ENCODE measurements at regions not wholly inside any gene's neighbourhood (a gene's known extent, or its start where the extent isn't known, plus 50 kb on each side); places are given as distances from the start of the nearest gene placed in this dataset.

- no peaks in the 10 kb centered on the region for H3K4me1 ChIP-seq (ENCODE audit: insufficient read depth, low read length)
- H3K9ac ChIP-seq (ENCODE audit: low read length), result no peak overlapping the region
- H3K27ac ChIP-seq (ENCODE audit: low read depth, low read length), result no peak overlapping the region
- H3K9me3 ChIP-seq (ENCODE audit: low read length), result no peaks in the 10 kb centered on the region
- H3K36me3 ChIP-seq (ENCODE audit: insufficient read depth, low read length), result no peaks in the 10 kb centered on the region
- H3K27me3 ChIP-seq (ENCODE audit: control insufficient read depth in 1 of 2, insufficient read depth in 2 of 2, low read length in 2 of 2), result no peaks in the 10 kb centered on the region
- no peak overlapping the region for H3K4me3 ChIP-seq (ENCODE audit: low read depth in 1 of 2, low read length in 2 of 2)
These were observed 182.0 kb upstream of the RGMA start for GRCh38 chr15:93270937-93271467.

DNA sequence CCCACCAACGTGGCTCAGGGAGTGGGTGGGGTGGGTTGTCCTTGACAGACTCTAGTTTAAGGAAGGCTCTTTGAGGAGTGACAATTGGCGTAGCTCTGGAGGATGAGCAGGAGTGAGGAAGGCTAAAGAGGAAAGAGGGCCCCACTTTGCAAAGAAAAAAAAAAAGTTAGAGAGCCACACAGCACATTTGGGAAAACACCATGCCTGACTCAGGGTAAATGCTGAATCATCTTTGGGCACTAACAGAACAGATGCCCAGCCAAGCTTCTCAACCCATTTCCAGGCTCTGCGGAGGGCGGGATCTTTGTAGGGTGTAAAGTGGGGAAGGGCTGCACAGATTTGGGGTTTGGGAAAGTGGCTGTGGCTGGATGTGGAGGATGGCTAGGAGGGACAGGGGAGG, 179.1 kb upstream of the RGMA start:
- H3K27ac ChIP-seq (ENCODE audit: low read depth, low read length), result no peak overlapping the region
- H3K9me3 ChIP-seq (ENCODE audit: low read length), result no peaks in the 10 kb centered on the region
- H3K27me3 ChIP-seq (ENCODE audit: control insufficient read depth in 1 of 2, insufficient read depth in 2 of 2, low read length in 2 of 2), result no peaks in the 10 kb centered on the region
- H3K4me1 ChIP-seq (ENCODE audit: insufficient read depth, low read length), result no peaks in the 10 kb centered on the region
- no peak overlapping the region for H3K9ac ChIP-seq (ENCODE audit: low read length)
- no peaks in the 10 kb centered on the region for H3K36me3 ChIP-seq (ENCODE audit: insufficient read depth, low read length)
- H3K4me3 ChIP-seq (ENCODE audit: low read depth in 1 of 2, low read length in 2 of 2), result no peak overlapping the region

DNA sequence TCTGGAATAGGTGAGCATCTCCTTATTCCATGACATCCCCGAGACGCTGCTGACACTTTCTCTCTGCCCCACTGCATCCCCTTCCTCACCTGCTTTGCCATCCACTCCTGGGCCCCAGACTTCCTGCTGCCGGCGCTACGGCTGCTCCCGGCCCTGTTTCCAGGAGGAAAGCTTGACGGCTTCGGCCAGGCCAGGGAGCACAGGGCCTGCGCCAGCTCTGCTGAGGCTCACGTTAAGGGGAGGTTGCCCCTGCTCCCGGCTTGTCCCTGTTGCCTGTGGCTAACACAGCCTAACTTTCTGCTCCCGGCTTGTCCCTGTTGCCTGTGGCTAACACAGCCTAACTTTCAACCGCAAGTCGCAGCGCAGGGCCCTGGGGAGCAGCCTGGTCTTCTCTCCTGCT, 177.3 kb upstream of the RGMA start:
- no peaks in the 10 kb centered on the region for H3K4me1 ChIP-seq (ENCODE audit: insufficient read depth, low read length)
- no peak overlapping the region for H3K9ac ChIP-seq (ENCODE audit: low read length)
- no peaks in the 10 kb centered on the region for H3K27me3 ChIP-seq (ENCODE audit: control insufficient read depth in 1 of 2, insufficient read depth in 2 of 2, low read length in 2 of 2)
- no peak overlapping the region for H3K27ac ChIP-seq (ENCODE audit: low read depth, low read length)
- no peaks in the 10 kb centered on the region for H3K36me3 ChIP-seq (ENCODE audit: insufficient read depth, low read length)
- no peak overlapping the region for H3K4me3 ChIP-seq (ENCODE audit: low read depth in 1 of 2, low read length in 2 of 2)
- no peaks in the 10 kb centered on the region for H3K9me3 ChIP-seq (ENCODE audit: low read length)

GRCh38 chr15:93265111-93265556, 176.1 kb upstream of the RGMA start:
- no peak overlapping the region for H3K9ac ChIP-seq (ENCODE audit: low read length)
- no peak overlapping the region for H3K4me3 ChIP-seq (ENCODE audit: low read depth in 1 of 2, low read length in 2 of 2)
- H3K27ac ChIP-seq (ENCODE audit: low read depth, low read length), result no peak overlapping the region
- no peaks in the 10 kb centered on the region for H3K9me3 ChIP-seq (ENCODE audit: low read length)
- H3K4me1 ChIP-seq (ENCODE audit: insufficient read depth, low read length), result no peaks in the 10 kb centered on the region
- H3K36me3 ChIP-seq (ENCODE audit: insufficient read depth, low read length), result no peaks in the 10 kb centered on the region
- H3K27me3 ChIP-seq (ENCODE audit: control insufficient read depth in 1 of 2, insufficient read depth in 2 of 2, low read length in 2 of 2), result no peaks in the 10 kb centered on the region

- H3K36me3 ChIP-seq (ENCODE audit: insufficient read depth, low read length), result no peaks in the 10 kb centered on the region
These were observed 172.8 kb upstream of the RGMA start for GRCh38 chr15:93261845-93262244.

DNA sequence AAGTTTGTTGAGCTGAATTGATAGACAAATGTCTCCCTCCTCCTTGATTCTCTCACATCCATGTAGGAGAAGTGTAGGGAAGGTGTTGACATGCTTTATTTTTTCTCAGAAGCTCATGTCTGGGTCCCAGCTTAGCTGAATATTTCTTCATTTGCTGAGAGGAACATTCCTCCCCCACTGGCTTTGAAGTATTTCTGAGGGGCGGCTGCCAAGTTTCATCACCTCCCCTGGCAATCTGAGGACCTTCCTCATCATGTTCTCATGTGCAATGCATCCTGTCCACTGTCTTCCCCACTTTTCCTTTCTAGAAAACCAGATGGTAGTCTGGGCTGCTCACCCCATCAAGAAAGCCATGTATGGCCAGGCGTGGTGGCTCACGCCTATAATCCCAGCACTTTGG, 168.9 kb upstream of the RGMA start:
- no peaks in the 10 kb centered on the region for H3K9me3 ChIP-seq (ENCODE audit: low read length)
- H3K9ac ChIP-seq (ENCODE audit: low read length), result no peak overlapping the region
- no peaks in the 10 kb centered on the region for H3K4me1 ChIP-seq (ENCODE audit: insufficient read depth, low read length)
- no peak overlapping the region for H3K4me3 ChIP-seq (ENCODE audit: low read depth in 1 of 2, low read length in 2 of 2)
- H3K27ac ChIP-seq (ENCODE audit: low read depth, low read length), result no peak overlapping the region
- H3K36me3 ChIP-seq (ENCODE audit: insufficient read depth, low read length), result no peaks in the 10 kb centered on the region
- no peaks in the 10 kb centered on the region for H3K27me3 ChIP-seq (ENCODE audit: control insufficient read depth in 1 of 2, insufficient read depth in 2 of 2, low read length in 2 of 2)

More at GRCh38 chr15:93261845-93262244, 172.8 kb upstream of the RGMA start:
- H3K27ac ChIP-seq (ENCODE audit: low read depth, low read length), result no peak overlapping the region
- H3K4me1 ChIP-seq (ENCODE audit: insufficient read depth, low read length), result no peaks in the 10 kb centered on the region
- H3K9ac ChIP-seq (ENCODE audit: low read length), result no peak overlapping the region
- no peaks in the 10 kb centered on the region for H3K27me3 ChIP-seq (ENCODE audit: control insufficient read depth in 1 of 2, insufficient read depth in 2 of 2, low read length in 2 of 2)
- H3K4me3 ChIP-seq (ENCODE audit: low read depth in 1 of 2, low read length in 2 of 2), result no peak overlapping the region
- no peaks in the 10 kb centered on the region for H3K9me3 ChIP-seq (ENCODE audit: low read length)

DNA sequence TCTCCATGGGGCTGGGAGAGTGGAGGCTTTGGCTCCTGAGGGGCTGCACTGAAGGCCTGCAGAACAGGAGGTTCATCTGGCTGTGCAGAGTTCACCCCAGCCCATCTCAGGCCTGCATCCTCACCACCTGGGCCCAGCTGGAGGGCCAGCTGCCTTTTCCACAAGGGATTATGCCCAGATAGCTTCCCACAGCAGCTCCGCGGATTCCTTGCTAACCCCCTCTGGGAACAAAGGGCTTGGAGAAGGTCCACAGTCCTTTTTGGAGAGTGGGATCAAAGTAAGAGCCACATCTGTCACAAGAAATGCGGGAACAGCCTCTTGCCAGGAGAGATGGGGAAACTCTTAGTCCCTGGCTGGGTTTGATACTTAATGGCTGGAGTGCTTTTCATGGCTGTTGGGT, 164.7 kb upstream of the RGMA start:
- no peak overlapping the region for H3K27ac ChIP-seq (ENCODE audit: low read depth, low read length)
- no peak overlapping the region for H3K9ac ChIP-seq (ENCODE audit: low read length)
- no peaks in the 10 kb centered on the region for H3K36me3 ChIP-seq (ENCODE audit: insufficient read depth, low read length)
- no peaks in the 10 kb centered on the region for H3K4me1 ChIP-seq (ENCODE audit: insufficient read depth, low read length)
- no peaks in the 10 kb centered on the region for H3K27me3 ChIP-seq (ENCODE audit: control insufficient read depth in 1 of 2, insufficient read depth in 2 of 2, low read length in 2 of 2)
- H3K9me3 ChIP-seq (ENCODE audit: low read length), result no peaks in the 10 kb centered on the region
- no peak overlapping the region for H3K4me3 ChIP-seq (ENCODE audit: low read depth in 1 of 2, low read length in 2 of 2)

DNA sequence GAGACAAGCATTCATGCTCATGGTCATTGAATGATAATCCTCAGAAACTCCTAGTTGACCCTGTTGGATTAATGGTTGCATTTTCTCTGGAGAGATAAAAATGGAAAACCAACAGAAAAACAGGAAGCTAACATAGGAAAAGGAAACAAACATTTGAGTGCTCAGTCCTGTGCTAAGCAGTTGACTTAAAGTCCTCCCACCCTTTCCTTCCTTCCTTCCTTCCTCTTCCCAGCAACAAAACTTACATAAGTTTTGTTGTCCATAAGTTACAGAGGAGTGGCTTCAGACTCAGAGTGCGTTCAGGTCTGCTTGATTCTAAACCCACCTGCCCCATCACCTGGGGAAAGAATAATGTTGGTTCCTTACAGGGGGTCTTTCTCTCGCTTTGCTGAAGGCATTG, 163.8 kb upstream of the RGMA start:
- H3K9ac ChIP-seq (ENCODE audit: low read length), result no peak overlapping the region
- H3K36me3 ChIP-seq (ENCODE audit: insufficient read depth, low read length), result no peaks in the 10 kb centered on the region
- H3K4me3 ChIP-seq (ENCODE audit: low read depth in 1 of 2, low read length in 2 of 2), result no peak overlapping the region
- H3K27me3 ChIP-seq (ENCODE audit: control insufficient read depth in 1 of 2, insufficient read depth in 2 of 2, low read length in 2 of 2), result no peaks in the 10 kb centered on the region
- H3K27ac ChIP-seq (ENCODE audit: low read depth, low read length), result no peak overlapping the region
- no peaks in the 10 kb centered on the region for H3K9me3 ChIP-seq (ENCODE audit: low read length)
- no peaks in the 10 kb centered on the region for H3K4me1 ChIP-seq (ENCODE audit: insufficient read depth, low read length)

DNA sequence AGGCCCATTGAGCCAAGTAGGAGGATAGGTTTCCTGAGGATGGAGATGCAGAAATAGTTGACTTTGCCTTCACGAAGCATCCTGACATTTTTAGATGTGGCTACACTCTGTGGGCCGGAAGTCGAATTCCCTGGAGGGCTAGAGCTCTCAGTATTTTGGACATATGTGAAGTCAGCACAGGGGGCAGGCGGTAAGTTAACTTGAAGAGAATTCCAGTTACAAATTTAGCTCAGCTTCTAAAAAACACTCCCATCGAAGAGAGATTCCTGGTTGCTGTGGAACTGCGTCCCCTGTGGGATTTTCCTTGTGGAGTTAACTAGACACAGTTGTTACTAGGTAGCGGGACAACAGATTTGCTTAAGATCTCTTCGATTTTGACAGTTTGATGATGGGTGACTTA, 161.9 kb upstream of the RGMA start:
- Histone ChIP-seq H3K4me1 (ENCODE audit: insufficient read depth, low read length) (no peaks in the 10 kb centered on the region), H3K4me3 (ENCODE audit: low read depth in 1 of 2, low read length in 2 of 2) (no peak overlapping the region), H3K36me3 (ENCODE audit: insufficient read depth, low read length) (no peaks in the 10 kb centered on the region), H3K27ac (ENCODE audit: low read depth, low read length) (no peak overlapping the region), H3K9me3 (ENCODE audit: low read length) (no peaks in the 10 kb centered on the region), H3K27me3 (ENCODE audit: control insufficient read depth in 1 of 2, insufficient read depth in 2 of 2, low read length in 2 of 2) (no peaks in the 10 kb centered on the region), H3K9ac (ENCODE audit: low read length) (no peak overlapping the region)

- no peaks in the 10 kb centered on the region for H3K4me1 ChIP-seq (ENCODE audit: insufficient read depth, low read length)
- H3K9ac ChIP-seq (ENCODE audit: low read length), result no peak overlapping the region
- no peak overlapping the region for H3K27ac ChIP-seq (ENCODE audit: low read depth, low read length)
- H3K9me3 ChIP-seq (ENCODE audit: low read length), result no peaks in the 10 kb centered on the region
- no peak overlapping the region for H3K4me3 ChIP-seq (ENCODE audit: low read depth in 1 of 2, low read length in 2 of 2)
- no peaks in the 10 kb centered on the region for H3K36me3 ChIP-seq (ENCODE audit: insufficient read depth, low read length)
- H3K27me3 ChIP-seq (ENCODE audit: control insufficient read depth in 1 of 2, insufficient read depth in 2 of 2, low read length in 2 of 2), result no peaks in the 10 kb centered on the region
These were observed 161.2 kb upstream of the RGMA start for GRCh38 chr15:93250209-93250608.

DNA sequence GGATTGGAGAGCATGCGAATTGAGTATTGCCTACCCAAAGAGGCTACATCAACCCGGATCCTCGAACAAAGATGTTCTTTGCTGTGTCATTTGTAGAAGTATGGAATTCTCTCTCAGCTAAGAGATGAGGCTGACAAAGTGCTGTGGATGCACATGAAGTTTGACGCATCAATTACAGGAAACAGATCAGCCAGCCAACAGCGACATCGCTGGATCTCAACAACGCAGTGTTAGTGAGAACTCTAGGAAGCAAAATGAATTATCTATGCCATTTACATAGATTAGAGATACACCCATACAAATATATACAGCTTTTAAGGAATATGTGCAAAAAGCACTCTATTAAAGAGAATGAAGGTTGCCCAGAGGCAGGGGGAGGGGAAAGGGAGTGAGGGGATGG, 160.6 kb upstream of the RGMA start:
- no peak overlapping the region for H3K4me3 ChIP-seq (ENCODE audit: low read depth in 1 of 2, low read length in 2 of 2)
- H3K27me3 ChIP-seq (ENCODE audit: control insufficient read depth in 1 of 2, insufficient read depth in 2 of 2, low read length in 2 of 2), result no peaks in the 10 kb centered on the region
- H3K9ac ChIP-seq (ENCODE audit: low read length), result no peak overlapping the region
- no peaks in the 10 kb centered on the region for H3K9me3 ChIP-seq (ENCODE audit: low read length)
- no peaks in the 10 kb centered on the region for H3K36me3 ChIP-seq (ENCODE audit: insufficient read depth, low read length)
- H3K27ac ChIP-seq (ENCODE audit: low read depth, low read length), result no peak overlapping the region
- no peaks in the 10 kb centered on the region for H3K4me1 ChIP-seq (ENCODE audit: insufficient read depth, low read length)

GRCh38 chr15:93247466-93248121, 158.6 kb upstream of the RGMA start:
- Histone ChIP-seq H3K27me3 (ENCODE audit: control insufficient read depth in 1 of 2, insufficient read depth in 2 of 2, low read length in 2 of 2) (no peaks in the 10 kb centered on the region), H3K4me3 (ENCODE audit: low read depth in 1 of 2, low read length in 2 of 2) (no peak overlapping the region), H3K9me3 (ENCODE audit: low read length) (no peaks in the 10 kb centered on the region), H3K9ac (ENCODE audit: low read length) (no peak overlapping the region), H3K4me1 (ENCODE audit: insufficient read depth, low read length) (no peaks in the 10 kb centered on the region), H3K27ac (ENCODE audit: low read depth, low read length) (no peak overlapping the region), H3K36me3 (ENCODE audit: insufficient read depth, low read length) (no peaks in the 10 kb centered on the region)

Measured in muscle layer of colon (tissue), 2 donors.